Loucy (cell line): ENCODE measurements at regions not wholly inside any gene's neighbourhood (a gene's known extent, or its start where the extent isn't known, plus 50 kb on each side); places are given as distances from the start of the nearest gene placed in this dataset.

Experiments used
- H2AFZ ChIP-seq: fragments of 200-600 bp; sonication (generic); 2 replicates; pipeline ENCODE4 v1.6.0; 2016; ENCODE audit warnings: antibody characterized with exemption, mild to moderate bottlenecking, low read length, moderate library complexity
- H3F3A ChIP-seq: fragments of 200-600 bp; 2 replicates; pipeline ENCODE4 v1.6.0; 2016; ENCODE audit warnings: antibody characterized with exemption, low read depth, mild to moderate bottlenecking
- H3K27me3 ChIP-seq: fragments of 200-600 bp; sonication (generic); 2 replicates; pipeline ENCODE4 v1.6.1; 2014; ENCODE audit warnings: low read length, mild to moderate bottlenecking; ENCODE audit not compliant: insufficient read depth, poor library complexity, severe bottlenecking
- H3K36me3 ChIP-seq: fragments of 200-600 bp; sonication (generic); 2 replicates; pipeline ENCODE4 v1.6.1; 2016; ENCODE audit warnings: low read length; ENCODE audit not compliant: insufficient read depth
- H3K4me1 ChIP-seq: fragments of 200-600 bp; sonication (generic); 2 replicates; pipeline ENCODE4 v1.5.1; 2014; ENCODE audit warnings: low read length, mild to moderate bottlenecking; ENCODE audit not compliant: insufficient read depth, poor library complexity, severe bottlenecking
- H3K4me2 ChIP-seq: fragments of 200-600 bp; sonication (generic); 2 replicates; pipeline ENCODE4 v1.6.0; 2014; ENCODE audit warnings: antibody characterized with exemption, low read length, low read depth, mild to moderate bottlenecking; ENCODE audit not compliant: poor library complexity, severe bottlenecking
- H3K4me3 ChIP-seq: fragments of 200-600 bp; sonication (generic); 2 replicates; pipeline ENCODE4 v1.5.1; 2014; ENCODE audit warnings: low read length, mild to moderate bottlenecking, mixed read lengths; ENCODE audit not compliant: poor library complexity, severe bottlenecking
- H3K79me2 ChIP-seq: fragments of 200-600 bp; sonication (generic); 2 replicates; pipeline ENCODE4 v1.6.1; 2014; ENCODE audit warnings: low read length; ENCODE audit not compliant: insufficient read depth
- H3K9ac ChIP-seq: fragments of 200-600 bp; sonication (generic); 2 replicates; pipeline ENCODE4 v1.6.0; 2014; ENCODE audit warnings: mild to moderate bottlenecking, low read depth, low read length, moderate library complexity; ENCODE audit not compliant: poor library complexity, severe bottlenecking
- H3K9me2 ChIP-seq: fragments of 200-600 bp; sonication (generic); replicated peaks from 2 replicates; pipeline ENCODE4 v1.6.1; 2016; ENCODE audit warnings: low read depth, low read length, mixed read lengths
- H3K9me3 ChIP-seq: fragments of 200-600 bp; sonication (generic); 2 replicates; pipeline ENCODE4 v1.6.1; 2014; ENCODE audit warnings: mild to moderate bottlenecking, antibody characterized with exemption, low read length, low read depth; ENCODE audit not compliant: insufficient read depth
- H4K20me1 ChIP-seq: fragments of 200-600 bp; sonication (generic); 2 replicates; pipeline ENCODE4 v1.6.0; 2014; ENCODE audit warnings: antibody characterized with exemption, low read length, mild to moderate bottlenecking; ENCODE audit not compliant: insufficient read depth, poor library complexity, severe bottlenecking
- CTCF ChIP-seq: fragments of 200-600 bp; sonication (generic); conservative IDR thresholded peaks from 2 replicates; pipeline ENCODE4 v1.5.1; 2014; ENCODE audit warnings: mild to moderate bottlenecking, antibody characterized with exemption, low read length
- EZH2phosphoT487 ChIP-seq: fragments of 200-600 bp; IDR thresholded peaks from 2 replicates; pipeline ENCODE4 v1.6.1; 2018; ENCODE audit warnings: antibody characterized with exemption, mild to moderate bottlenecking, moderate library complexity, borderline replicate concordance

GRCh38 chr1:58346036-58346355 lies 200.5 kb downstream of the OMA1 start:
- TF ChIP-seq EZH2phosphoT487 (no peak), CTCF (no peak)
- Histone ChIP-seq H3K4me3 (no peak overlapping the region), H4K20me1 (no peaks in the 10 kb centered on the region), H3K36me3 (no peaks in the 10 kb centered on the region), H3K9me2 (no peaks in the 10 kb centered on the region), H3K9ac (no peak overlapping the region), H3K4me1 (no peaks in the 10 kb centered on the region), H3K4me2 (no peak overlapping the region), H3K79me2 (no peaks in the 10 kb centered on the region), H3K27me3 (no peaks in the 10 kb centered on the region), H2AFZ (no peak overlapping the region), H3K9me3 (no peaks in the 10 kb centered on the region), H3F3A (no peaks in the 10 kb centered on the region)

GRCh38 chr1:58345215-58346035 lies 201.1 kb downstream of the OMA1 start:
- Histone ChIP-seq H3K4me1 (no peaks in the 10 kb centered on the region), H3K4me3 (no peak overlapping the region), H3K9me3 (no peaks in the 10 kb centered on the region), H3K79me2 (no peaks in the 10 kb centered on the region), H3K36me3 (no peaks in the 10 kb centered on the region), H2AFZ (no peak overlapping the region), H3K9ac (no peak overlapping the region), H4K20me1 (no peaks in the 10 kb centered on the region), H3K27me3 (no peaks in the 10 kb centered on the region), H3K4me2 (no peak overlapping the region), H3K9me2 (no peaks in the 10 kb centered on the region), H3F3A (no peaks in the 10 kb centered on the region)
- TF ChIP-seq EZH2phosphoT487 (no peak), CTCF (no peak)

- no peaks in the 10 kb centered on the region for H3F3A ChIP-seq
- no peaks in the 10 kb centered on the region for H3K36me3 ChIP-seq
- no peaks in the 10 kb centered on the region for H3K9me2 ChIP-seq
- no peaks in the 10 kb centered on the region for H3K9me3 ChIP-seq
- TF ChIP-seq CTCF = no peak
- TF ChIP-seq EZH2phosphoT487 = no peak
- no peak overlapping the region for H2AFZ ChIP-seq
- H4K20me1 ChIP-seq = no peaks in the 10 kb centered on the region
- H3K4me3 ChIP-seq = no peak overlapping the region
- H3K4me2 ChIP-seq = no peak overlapping the region
- no peaks in the 10 kb centered on the region for H3K27me3 ChIP-seq
- no peak overlapping the region for H3K9ac ChIP-seq
- no peaks in the 10 kb centered on the region for H3K4me1 ChIP-seq
- no peaks in the 10 kb centered on the region for H3K79me2 ChIP-seq
These were observed 206.3 kb downstream of the OMA1 start for GRCh38 chr1:58340185-58340584.
